Hepatocyte (in vitro differentiated cells): ENCODE measurements at regions not wholly inside any gene's neighbourhood (a gene's known extent, or its start where the extent isn't known, plus 50 kb on each side); places are given as distances from the start of the nearest gene placed in this dataset.

Experiments used
- EZH2phosphoT487 ChIP-seq: fragments of 200-600 bp; sonication (generic); IDR thresholded peaks from one replicate; pipeline ENCODE4 v1.6.1; 2018; ENCODE audit warnings: antibody characterized with exemption, mild to moderate bottlenecking, low read depth, moderate library complexity; ENCODE audit not compliant: unreplicated experiment, severe bottlenecking
- TF ChIP-seq, protein P1 (sequence below): fragments of 200-600 bp; sonication (generic); IDR thresholded peaks from 2 replicates; pipeline ENCODE4 v1.5.1; 2016; ENCODE audit warnings: antibody characterized with exemption, mild to moderate bottlenecking; ENCODE audit not compliant: poor library complexity

DNA sequence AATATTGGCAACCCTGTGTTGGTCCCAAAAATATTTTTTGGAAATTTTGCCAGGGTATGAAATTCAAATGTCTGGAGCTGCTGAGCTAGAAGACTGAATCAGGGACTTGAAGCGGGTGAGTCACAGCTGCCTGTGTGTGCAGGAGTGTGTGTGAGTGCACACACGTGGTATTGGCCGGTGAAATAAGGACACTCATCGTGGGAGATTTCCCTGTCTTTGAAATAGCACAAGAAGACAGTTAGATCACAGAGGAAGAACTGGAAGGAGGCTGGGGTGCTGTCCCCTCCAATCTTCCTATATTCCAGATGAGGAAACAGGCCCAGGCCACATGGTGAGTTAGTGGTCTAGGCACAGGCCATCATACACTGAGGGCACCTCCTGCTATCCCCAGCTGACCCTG, 123.8 kb upstream of the MLN start:
- TF ChIP-seq, protein P1, sequence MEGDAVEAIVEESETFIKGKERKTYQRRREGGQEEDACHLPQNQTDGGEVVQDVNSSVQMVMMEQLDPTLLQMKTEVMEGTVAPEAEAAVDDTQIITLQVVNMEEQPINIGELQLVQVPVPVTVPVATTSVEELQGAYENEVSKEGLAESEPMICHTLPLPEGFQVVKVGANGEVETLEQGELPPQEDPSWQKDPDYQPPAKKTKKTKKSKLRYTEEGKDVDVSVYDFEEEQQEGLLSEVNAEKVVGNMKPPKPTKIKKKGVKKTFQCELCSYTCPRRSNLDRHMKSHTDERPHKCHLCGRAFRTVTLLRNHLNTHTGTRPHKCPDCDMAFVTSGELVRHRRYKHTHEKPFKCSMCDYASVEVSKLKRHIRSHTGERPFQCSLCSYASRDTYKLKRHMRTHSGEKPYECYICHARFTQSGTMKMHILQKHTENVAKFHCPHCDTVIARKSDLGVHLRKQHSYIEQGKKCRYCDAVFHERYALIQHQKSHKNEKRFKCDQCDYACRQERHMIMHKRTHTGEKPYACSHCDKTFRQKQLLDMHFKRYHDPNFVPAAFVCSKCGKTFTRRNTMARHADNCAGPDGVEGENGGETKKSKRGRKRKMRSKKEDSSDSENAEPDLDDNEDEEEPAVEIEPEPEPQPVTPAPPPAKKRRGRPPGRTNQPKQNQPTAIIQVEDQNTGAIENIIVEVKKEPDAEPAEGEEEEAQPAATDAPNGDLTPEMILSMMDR = no peak
- no peak for TF ChIP-seq EZH2phosphoT487
